CD4-positive, alpha-beta T cell treated with Interleukin-15 for 1 hour (primary cell): ENCODE measurements at regions not wholly inside any gene's neighbourhood (a gene's known extent, or its start where the extent isn't known, plus 50 kb on each side); places are given as distances from the start of the nearest gene placed in this dataset.
"Not testable (repeated sequence)": the region's sequence is repeated elsewhere in the genome, so short reads cannot be mapped to it uniquely, and the experiment has no call there.

Source experiments
- DNase-seq: peaks from one replicate; pipeline ENCODE4 v3.0.0-alpha.2; 2020

DNA sequence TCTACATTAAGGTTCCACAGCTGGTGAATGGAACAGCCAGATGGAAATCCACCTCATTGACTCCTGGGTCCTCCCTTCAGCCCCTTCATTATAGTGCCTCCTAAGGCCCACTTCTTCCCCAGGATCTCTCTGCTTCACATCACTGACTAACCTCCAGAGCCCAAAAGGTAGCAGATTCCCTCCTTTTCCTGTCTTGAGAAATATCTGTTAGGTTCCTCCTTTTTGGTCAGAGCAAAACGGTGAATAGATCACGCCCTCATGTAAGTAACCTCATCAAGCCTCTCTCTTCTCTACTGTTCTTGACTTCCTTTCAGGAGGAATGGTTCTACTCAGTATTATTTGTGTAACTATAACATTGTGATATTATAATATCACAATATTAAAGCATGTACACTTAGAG lies 155.0 kb upstream of the SRD5A2 start:
- no peak for DNase-seq

DNA sequence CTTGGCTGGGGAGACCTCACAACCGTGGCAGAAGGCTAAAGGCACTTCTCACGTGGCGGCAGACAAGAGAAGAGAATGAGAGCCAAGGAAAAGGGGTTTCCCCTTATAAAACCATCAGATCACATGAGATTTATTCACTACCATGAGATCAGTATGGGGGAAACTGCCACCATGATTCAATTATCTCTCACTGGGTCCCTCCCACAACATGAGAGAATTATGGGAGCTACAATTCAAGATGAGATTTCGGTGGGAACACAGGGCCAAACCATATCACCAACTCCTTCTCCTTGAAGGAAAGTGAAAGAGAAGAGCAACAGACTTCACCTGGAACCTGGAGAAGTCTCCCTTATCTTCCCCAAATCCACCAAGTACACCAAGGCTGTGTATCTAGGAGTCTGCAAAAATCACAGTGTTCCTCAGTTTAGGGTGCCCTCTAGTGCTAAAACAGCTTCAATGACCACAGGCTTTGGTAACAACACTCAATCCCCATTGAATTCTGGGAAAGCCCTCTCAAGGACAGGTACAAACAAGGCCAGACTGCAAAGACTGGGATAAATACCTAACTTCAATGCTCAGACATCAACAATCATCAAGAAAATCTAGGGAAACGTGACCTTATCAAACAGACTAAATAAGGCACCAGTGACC lies 148.8 kb upstream of the SRD5A2 start:
- DNase-seq: no peak

DNA sequence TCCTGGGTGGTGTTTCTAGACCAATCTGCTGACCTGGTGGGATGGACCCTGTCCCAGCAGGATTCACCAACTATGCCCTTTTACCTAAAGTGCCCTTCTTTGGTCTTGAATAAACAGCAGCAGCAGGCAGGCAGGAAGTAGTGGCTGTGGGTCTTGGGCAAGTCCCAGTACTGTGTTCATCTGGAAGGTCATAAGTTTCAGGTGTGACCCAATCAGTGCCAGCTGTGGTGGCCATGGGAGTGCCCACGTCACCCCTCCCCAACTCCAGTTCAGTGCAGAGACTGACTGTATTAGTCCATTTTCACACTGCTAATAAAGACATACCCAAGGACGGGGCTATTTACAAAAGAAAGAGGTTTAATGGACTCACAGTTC lies 148.3 kb upstream of the SRD5A2 start:
- DNase-seq: no peak

DNA sequence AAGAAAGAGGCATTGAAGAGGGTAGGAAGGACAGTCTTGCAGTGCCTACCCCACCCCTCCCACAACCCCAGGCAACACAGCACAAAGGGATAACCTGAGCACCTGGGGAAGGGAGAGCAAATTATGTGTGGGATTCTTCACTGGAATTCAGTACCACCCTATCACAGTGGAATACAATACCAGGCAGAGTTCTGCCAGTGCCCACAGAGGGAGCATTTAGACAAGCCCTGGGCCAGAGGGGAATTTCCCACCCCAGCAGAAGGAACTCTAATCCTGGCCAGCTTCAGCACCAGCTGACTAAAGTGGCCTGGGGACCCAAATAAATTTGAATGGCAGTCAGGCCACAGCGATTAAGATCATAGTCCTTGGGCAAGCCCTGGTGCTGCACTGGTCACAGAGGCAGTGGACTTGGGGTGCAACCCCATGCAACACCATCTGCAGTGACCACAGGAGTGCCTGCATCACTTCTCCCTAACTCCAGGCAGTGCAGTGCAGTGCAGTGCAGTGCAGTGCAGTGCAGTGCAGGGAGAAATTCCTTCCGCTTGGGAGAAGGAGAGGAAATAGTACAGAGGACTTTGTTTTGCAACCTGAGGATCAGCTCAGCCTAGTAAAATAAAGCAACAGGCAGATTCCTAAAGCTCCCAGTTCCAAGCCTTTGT lies 147.8 kb upstream of the SRD5A2 start:
- DNase-seq: no peak

DNA sequence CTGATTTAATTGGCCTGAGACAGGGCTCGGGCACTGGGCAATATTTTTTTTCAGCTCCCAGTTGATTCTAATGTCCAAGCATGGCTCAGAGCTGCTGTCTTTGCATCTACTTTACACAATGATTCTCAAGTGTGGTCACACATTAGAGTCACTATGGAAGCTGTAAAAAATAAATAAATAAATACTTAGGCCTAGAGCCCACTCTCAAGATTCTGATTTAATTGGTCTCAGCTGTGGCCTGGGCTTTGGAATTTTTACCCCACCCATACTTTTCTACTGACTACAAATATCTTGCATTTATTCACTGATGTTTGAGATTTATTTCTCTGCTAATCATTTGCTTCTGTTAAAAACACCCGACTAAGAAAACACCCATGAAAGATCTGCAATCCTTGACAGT lies 145.7 kb upstream of the SRD5A2 start:
- DNase-seq: no peak

DNA sequence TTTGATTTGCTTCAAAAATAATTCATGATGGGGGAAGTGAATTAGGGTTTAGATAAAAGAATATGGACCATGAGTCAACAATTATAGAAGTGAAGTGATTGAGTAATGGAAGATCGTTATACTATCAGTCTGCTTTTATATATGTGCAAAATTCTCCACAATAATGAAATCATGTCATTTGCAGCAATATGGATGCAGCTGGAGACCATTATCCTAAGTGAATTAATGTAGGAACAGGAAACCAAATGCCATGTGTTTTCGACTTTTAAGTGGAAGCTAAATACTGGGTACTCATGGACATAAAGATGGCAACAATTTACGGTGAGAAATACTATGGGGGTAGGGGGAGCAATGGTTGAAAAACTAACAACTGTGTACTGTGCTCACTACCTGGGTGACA lies 144.7 kb upstream of the SRD5A2 start:
- DNase-seq: no peak

DNA sequence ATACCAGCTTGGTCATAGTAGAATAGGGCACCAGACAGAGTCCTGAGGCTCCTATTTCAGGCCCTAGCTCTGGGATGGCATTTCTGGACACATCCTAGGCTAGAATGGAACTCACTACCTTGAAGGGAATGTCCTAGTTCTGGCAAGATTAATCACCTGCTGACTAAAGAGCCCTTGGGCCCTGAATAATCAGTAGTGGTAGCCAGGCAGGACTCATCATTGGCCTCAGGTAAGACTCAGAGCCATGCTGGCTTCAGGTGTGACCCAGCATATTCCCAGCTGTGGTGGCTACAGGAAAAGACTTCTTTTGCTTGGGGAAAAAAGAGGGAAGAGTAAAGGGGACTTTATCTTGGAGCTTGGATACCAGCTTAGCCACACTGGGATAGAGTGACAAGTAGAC lies 131.0 kb upstream of the SRD5A2 start:
- no peak for DNase-seq

DNA sequence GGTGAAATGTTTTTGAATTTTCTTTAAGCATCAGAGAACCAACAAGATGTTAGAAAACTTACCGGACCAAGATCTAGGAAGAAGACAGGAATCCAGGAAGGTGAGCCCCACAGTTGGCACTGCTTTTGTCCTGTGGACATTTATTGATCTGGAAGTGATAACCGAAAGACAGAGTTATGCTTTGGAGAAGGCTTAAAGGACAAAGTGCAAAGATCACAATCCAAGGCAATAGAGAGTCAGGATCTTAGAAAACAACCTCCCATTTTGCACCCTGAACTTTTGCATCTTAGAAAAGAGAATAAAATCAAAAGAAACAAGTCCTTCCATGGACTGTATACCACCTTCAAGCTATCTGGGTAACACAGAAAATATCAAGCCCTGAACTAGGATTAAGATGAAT lies 129.4 kb upstream of the SRD5A2 start:
- no peak for DNase-seq

DNA sequence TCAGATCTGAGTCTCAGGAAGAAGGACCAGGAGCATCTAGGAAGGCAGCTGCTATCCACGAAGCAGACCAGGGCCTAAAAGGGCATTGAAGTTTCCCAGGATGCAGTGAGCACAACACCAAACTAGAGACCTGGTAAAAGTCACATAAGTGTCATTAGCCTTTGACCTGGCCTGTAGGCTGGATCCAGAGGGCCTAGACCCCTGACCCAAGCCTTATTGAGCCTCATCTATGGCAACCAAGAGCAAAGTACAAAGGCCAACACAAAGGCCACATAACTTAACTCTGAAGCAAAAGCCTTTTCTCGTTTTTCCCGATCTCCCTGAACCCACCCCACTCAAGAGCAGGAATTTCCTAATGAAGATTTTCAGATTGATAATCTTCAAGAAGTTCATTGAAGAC lies 127.3 kb upstream of the SRD5A2 start:
- no peak for DNase-seq

DNA sequence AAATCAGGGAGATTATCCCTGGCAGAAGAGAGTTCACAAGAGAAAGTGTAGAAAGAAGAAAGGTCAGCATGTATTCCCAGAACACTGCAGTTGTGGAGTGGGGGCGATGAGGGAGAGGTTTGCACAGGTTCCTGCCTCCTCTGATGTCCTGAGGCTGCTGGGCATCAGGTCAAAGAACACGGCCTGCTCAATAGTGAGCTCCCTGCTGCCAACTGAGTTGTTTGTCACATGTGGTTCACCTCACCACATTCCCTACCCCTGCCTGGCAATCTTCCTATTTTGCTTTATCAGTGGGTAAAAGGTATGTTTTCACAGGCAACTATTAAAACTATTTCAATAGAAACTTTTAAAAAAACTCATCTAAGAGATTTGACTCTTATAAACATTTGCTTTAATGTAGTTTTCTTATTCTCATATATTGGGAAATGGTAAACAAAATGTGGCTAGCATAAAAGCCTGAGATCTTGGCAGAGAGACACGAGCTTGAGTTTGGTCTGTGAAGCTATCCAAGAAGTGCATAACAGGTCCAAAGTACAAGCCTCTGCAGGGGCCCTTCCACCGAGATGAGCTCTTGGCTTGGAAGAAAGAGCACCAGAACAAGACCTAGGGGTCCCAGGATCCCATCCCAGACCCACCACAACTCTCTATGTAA lies 123.9 kb upstream of the SRD5A2 start:
- no peak for DNase-seq

DNA sequence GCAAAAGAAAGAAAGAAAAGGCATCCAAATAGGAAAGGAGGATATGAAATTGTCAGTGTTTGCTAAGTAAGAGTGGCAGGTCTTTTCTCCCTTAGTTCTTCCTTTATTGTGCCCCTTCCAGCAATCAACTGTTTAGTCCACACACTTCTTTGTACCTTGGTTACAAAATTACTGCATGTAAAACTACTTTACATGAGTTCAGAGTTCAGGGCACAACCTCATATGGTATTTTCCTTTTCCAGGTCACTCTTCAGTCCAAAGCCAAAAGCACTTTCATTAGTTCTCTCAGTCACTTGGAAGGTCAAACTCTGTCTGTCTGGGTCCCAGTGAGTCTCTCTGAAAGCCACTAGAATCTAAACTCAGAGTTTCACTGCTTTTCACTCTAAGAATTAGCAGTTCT lies 122.5 kb upstream of the SRD5A2 start:
- no peak for DNase-seq

DNA sequence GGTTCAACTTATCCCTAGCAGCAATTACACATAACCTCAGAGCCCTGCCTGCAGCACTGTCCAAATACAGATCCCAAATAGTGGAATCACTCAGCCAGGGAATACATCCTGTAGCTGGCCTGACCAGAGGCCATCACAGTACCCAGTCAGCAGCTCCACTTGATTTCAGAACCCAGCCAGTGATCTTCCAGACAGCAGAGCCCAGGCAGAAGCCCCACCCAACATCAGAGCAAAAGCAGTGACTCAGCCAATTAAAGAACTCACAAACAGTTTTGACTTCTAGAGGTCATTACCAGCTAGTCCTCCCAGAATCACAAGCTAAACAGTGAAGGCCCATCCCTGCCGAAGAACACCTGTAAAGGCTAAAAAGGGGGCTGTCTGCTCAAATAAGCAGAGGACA lies 118.0 kb upstream of the SRD5A2 start:
- DNase-seq: no peak

DNA sequence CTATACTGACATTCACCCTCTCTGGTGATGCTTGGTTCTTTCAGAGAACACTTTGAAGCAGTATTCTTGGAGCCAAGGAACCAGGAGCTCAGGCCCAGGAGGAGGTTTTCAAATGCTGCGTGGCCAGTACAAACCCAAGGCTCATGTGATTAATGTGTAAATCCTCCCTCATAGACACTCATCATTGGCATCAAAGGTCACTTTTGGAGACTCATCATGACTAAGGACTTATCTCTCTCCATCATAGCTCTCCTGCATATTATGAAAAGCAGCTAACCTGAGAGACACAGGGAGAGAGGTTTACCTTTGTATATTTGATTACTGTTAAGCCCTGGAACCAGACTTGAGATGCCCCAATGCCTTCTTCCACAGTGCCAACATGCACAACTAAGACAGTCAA lies 115.3 kb upstream of the SRD5A2 start:
- DNase-seq: no peak

DNA sequence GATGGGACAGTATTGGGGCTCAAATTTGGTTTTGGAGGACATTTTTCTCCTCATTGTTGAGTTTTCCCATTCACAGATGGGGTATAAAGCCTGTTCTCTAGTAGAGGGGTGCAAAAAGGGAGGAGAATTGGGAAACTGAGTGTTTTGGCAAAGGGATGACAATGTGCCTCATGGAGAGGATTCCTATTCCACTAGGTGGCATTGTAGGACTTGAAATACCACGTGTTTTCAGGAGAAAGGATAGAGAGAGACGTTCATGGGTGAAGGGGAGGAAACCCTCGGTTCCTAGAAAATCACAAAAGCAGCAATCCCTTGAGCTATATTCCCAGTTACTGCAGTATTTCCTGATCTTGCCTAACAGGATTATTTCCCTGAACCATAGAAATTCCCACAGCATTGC lies 113.7 kb upstream of the SRD5A2 start:
- no peak for DNase-seq

DNA sequence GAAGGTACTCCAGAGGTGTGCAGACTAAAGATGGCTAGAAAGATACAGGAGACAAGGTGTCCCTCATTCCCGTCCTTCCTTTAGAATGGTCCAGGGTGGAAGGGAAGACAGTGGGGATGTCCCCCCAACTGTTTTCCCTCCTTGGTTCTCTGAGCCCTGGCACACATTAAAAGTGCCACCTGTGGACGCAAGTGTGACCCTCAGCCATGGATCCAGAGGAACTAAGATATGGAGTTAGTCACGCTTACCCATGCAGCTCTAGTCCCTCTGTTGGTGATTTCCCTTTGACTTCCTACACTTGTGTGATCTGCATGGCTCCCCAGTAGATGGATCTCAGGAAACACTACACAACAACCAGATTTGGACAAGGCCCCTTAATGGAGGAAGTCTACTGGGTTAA lies 113.1 kb upstream of the SRD5A2 start:
- DNase-seq: no peak

DNA sequence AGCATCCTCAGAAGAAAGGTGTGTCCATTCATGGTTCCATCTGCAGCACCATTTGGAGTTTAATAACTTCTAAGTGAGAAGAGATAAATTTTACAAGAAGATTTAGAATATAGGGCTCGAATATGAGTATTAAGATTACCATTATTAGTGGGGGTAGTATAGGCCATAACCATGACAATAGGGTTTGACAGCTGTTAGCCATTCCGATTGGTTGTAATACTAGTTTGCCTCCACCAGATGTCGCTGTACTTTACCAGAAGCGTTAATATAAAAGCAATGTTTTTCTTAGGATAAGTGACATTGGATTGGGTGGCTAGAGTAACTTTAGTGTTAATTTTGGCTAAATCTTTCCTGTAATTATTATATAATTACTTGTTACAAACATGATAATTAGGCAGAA lies 107.5 kb upstream of the SRD5A2 start:
- no peak for DNase-seq

DNA sequence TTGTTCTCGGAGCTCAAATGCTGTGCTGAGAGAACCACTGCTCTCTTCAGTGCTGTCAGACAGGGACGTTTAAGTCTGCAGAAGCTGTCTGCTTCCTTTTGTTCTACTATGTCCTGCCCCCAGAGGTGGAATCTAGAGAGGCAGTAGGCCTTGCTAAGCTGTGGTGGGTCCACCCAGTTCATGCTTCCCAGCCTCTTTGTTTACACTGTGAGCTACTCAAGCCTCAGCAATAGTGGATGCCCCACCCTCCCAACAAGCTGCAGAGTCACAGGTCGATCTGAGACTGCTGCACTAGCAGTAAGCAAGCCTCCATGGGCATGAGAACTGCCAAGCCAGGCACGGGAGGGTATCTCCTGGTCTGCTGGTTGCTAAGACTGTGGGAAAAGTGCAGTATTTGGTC lies 102.8 kb upstream of the SRD5A2 start:
- DNase-seq: not testable (repeated sequence)

DNA sequence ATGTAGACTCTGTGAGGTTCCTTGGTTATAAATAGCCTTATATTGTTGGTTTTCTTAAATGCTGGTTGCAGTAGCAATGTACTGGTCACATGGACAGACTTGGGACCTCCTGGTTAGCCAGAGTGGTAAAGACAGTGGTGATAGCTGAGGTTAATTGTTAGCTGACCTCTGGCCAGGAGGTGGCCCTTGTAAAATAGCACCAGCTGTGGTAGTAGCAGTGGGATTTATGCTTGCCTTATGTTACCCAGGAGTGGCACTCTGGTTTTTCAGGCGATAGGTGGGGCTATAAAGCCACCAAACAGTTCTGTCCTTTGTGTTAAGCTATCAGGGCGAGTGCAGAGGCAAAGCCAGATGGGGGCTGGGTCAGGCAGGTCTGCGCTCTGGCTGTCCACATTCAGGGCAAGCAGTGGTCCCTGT lies 94.8 kb upstream of the SRD5A2 start:
- no peak for DNase-seq

DNA sequence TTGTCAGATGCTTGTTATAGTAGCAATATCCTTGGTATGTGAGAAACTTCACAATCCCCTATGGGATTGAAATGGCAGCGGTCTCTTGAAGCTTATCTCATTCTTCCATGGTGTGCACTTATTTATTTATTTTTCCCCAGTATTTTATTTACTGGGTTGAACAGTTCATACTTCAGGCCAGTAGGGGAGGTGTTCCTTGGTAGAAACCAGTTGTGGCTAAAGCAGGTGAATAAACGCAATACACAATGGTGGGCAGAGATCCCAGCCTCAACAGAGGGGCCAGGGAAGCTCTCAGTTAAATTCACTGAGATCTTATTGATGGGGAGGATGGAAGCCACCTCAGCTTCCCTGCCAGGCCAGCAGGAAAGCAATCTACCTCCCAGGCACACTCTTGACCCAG lies 93.7 kb upstream of the SRD5A2 start:
- DNase-seq: no peak

DNA sequence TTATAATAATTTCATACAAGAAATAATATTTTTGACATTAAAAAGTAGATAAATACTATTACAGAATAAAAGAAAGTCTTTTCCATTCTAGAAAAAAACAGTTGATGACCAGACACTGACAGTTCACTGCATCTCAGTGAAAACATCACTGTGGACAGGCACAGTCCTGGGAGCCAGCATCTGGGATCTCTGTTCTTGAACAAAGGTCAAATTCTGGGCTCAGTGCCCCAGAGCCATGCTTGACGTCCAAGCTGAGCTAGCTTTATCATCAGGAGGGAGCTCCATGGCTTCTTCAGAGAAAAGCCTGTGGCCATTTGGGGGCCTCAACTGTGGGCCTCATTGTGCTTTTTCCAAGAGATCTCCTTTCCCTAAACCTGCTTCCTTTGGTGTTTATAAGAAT lies 86.1 kb upstream of the SRD5A2 start:
- no peak for DNase-seq

DNA sequence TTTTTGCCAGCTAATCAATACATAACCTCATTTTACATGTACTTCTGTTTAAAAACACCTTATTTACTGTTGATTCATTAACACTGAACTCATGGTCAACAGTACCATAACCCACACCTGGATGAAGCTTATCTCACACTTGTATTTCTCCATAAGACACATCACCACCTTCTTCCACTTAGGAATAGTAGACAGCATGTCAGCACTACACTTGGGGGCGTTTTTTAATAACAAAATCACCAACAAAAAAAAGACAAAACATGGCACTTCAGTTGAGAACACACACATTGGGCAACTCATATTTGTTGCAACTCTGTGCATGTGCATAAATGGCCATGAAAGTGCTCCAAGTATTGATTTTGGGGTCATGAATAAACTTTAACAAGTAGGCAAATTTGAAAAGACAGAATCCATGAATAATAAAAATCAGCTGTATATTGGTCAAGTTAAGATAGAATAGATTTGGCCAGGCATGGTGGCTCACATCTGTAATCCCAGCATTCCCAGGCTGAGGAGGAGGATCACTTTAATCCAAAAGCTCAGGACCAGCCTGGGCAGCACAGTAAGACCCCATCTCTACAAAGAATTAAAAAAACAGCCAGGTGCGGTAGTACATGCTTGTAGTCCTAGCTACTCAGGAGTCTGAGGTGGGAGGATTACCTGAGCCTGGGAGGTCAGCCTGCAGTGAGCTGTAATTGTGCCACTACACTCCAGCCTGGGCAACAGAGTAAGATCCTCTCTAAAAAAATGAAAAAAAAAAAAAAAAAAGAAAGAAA lies 84.4 kb upstream of the SRD5A2 start:
- no peak for DNase-seq

DNA sequence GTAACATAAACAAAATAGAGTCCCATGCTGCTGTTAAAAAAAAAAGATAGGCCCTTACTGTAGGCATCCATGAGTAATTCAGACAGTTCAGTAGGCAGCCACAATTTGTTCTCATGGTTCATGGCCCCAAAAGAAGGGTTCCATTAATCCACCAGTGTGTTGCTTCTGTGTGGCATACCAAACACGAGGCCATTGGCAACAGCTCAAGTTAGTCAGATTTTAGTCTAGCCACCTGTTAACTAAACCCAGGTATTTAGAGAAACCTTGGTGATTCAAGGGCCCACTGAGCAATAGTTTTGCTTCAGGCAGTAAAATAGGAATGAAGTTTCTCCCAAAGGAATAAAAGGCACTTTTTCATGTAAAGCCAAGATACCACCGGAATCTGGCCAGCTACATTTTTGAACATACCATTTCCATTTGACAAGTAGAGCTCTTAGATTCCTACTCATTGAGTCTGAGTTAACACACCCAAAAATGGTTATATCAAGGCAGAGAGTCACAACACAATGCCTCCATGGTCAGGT lies 80.1 kb upstream of the SRD5A2 start:
- DNase-seq: no peak

DNA sequence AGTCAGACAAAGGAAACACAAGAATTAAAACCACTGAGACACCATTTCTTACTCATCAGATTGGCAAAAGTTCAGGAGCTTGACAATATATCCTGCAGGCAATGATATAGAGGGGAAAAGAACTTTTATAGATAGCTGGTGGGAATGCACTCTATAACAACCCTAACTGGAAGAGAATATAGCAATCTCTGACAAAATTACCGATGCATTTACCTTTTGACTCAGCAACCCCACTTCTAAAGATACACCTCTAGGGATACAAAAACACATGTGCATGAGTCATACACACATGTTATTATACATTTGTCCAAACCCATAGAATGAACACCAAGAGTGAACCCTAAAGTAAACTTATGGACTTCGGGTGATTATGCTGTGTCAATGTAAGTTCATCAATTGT lies 79.4 kb upstream of the SRD5A2 start:
- DNase-seq: no peak

DNA sequence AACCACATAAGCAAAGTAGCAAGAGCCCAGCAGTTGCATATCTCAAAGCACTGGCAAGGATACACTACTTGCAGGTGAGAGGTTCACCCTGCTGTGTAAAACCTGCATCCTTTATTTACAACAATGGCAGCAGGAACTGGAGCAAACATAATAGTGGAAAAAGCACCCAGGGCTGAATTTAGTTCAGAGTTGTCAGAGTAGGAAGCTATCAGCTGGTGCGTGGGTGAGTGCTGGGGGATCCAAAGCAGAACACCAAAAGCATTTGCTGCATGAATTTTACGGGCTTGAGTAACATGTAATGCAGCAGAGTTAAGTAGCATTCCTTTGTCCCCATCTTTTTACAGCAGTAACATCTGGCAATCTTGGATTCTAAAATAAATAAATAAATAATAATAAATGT lies 73.5 kb upstream of the SRD5A2 start:
- DNase-seq: no peak
